ENCODE measurements at regions not wholly inside any gene's neighbourhood (a gene's known extent, or its start where the extent isn't known, plus 50 kb on each side); places are given as distances from the start of the nearest gene placed in this dataset.

GRCh38 chr2:124988111-124988510 lies 963.0 kb downstream of the CNTNAP5 start:
- TF ChIP-seq CTCF (conservative IDR thresholded peaks at IDR 0.05; ENCODE audit: low read depth, low read length) (no peak), EZH2 (IDR thresholded peaks at IDR 0.05; ENCODE audit: borderline replicate concordance, low read depth, low read length, poor library complexity, severe bottlenecking) (no peak)
- CTCF ChIA-PET = no interaction called here
- no peaks in the 10 kb centered on the region for H3K36me3 ChIP-seq (ENCODE audit: insufficient read depth, low read length, poor library complexity, severe bottlenecking)
- no peaks in the 10 kb centered on the region for H3K27me3 ChIP-seq (replicated peaks; ENCODE audit: insufficient read depth, low read depth, low read length, poor library complexity)
- peaks cover 11% of the 10 kb centered on the region for H3K9me3 ChIP-seq (ENCODE audit: low read depth, low read length, poor library complexity, severe bottlenecking)
- intact Hi-C loops (cut with micrococcal nuclease; ENCODE audit: unreplicated experiment) = no loop called here
- POLR2A ChIA-PET (ENCODE audit: low non-redundant PET) = no interaction called here
- no peak overlapping the region for H3K27ac ChIP-seq (ENCODE audit: low read depth, low read length, poor library complexity, severe bottlenecking)
- H3K4me1 ChIP-seq (ENCODE audit: insufficient read depth, low read length, poor library complexity, severe bottlenecking) = no peaks in the 10 kb centered on the region
- no TSS peak for BruUV-seq (replicated peaks)
- DNase-seq (ENCODE audit: low spot score) = no peak
- no peak overlapping the region for H3K4me3 ChIP-seq (ENCODE audit: low read depth, low read length, poor library complexity, severe bottlenecking)

DNA sequence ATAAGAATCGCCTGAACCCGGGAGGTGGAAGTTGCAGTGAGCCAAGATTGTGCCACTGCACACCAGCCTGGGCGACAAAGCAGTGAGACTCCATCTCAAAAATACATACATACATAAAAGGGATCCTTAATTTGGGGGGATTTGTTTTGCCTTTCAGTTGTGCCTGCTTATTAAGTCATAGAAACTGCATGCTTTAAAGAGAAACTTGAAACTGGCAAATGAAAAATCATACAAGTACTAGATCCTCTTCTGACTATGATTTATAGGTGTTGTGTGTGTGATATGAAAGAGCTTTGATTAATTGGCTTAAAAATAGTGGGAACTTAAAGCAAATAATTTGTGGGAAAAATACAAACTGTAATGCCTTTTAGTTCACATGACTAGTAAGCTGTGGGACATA lies 963.7 kb downstream of the CNTNAP5 start:
- intact Hi-C loops (cut with micrococcal nuclease; ENCODE audit: unreplicated experiment) = no loop called here
- Histone ChIP-seq H3K36me3 (ENCODE audit: insufficient read depth, low read length, poor library complexity, severe bottlenecking) (no peaks in the 10 kb centered on the region), H3K27me3 (replicated peaks; ENCODE audit: insufficient read depth, low read depth, low read length, poor library complexity) (no peaks in the 10 kb centered on the region), H3K4me3 (ENCODE audit: low read depth, low read length, poor library complexity, severe bottlenecking) (no peak overlapping the region), H3K9me3 (ENCODE audit: low read depth, low read length, poor library complexity, severe bottlenecking) (peaks cover 11% of the 10 kb centered on the region), H3K27ac (ENCODE audit: low read depth, low read length, poor library complexity, severe bottlenecking) (no peak overlapping the region), H3K4me1 (ENCODE audit: insufficient read depth, low read length, poor library complexity, severe bottlenecking) (no peaks in the 10 kb centered on the region)
- no peak for DNase-seq (ENCODE audit: low spot score)
- TF ChIP-seq EZH2 (IDR thresholded peaks at IDR 0.05; ENCODE audit: borderline replicate concordance, low read depth, low read length, poor library complexity, severe bottlenecking) = no peak
- no peak for TF ChIP-seq CTCF (conservative IDR thresholded peaks at IDR 0.05; ENCODE audit: low read depth, low read length)
- no TSS peak for BruUV-seq (replicated peaks)
- CTCF ChIA-PET = no interaction called here
- POLR2A ChIA-PET (ENCODE audit: low non-redundant PET) = no interaction called here

GRCh38 chr2:124993809-124994208 lies 968.7 kb downstream of the CNTNAP5 start:
- no TSS peak for BruUV-seq (replicated peaks)
- no peak for DNase-seq (ENCODE audit: low spot score)
- CTCF ChIA-PET = no interaction called here
- H3K9me3 ChIP-seq (ENCODE audit: low read depth, low read length, poor library complexity, severe bottlenecking) = no peaks in the 10 kb centered on the region
- no peaks in the 10 kb centered on the region for H3K36me3 ChIP-seq (ENCODE audit: insufficient read depth, low read length, poor library complexity, severe bottlenecking)
- no peaks in the 10 kb centered on the region for H3K4me1 ChIP-seq (ENCODE audit: insufficient read depth, low read length, poor library complexity, severe bottlenecking)
- TF ChIP-seq EZH2 (IDR thresholded peaks at IDR 0.05; ENCODE audit: borderline replicate concordance, low read depth, low read length, poor library complexity, severe bottlenecking) (no peak), CTCF (conservative IDR thresholded peaks at IDR 0.05; ENCODE audit: low read depth, low read length) (no peak)
- intact Hi-C loops (cut with micrococcal nuclease; ENCODE audit: unreplicated experiment) = no loop called here
- no peak overlapping the region for H3K4me3 ChIP-seq (ENCODE audit: low read depth, low read length, poor library complexity, severe bottlenecking)
- POLR2A ChIA-PET (ENCODE audit: low non-redundant PET) = no interaction called here
- H3K27me3 ChIP-seq (replicated peaks; ENCODE audit: insufficient read depth, low read depth, low read length, poor library complexity) = no peaks in the 10 kb centered on the region
- no peak overlapping the region for H3K27ac ChIP-seq (ENCODE audit: low read depth, low read length, poor library complexity, severe bottlenecking)
